Type B pancreatic cell (in vitro differentiated cells): ENCODE measurements at regions not wholly inside any gene's neighbourhood (a gene's known extent, or its start where the extent isn't known, plus 50 kb on each side); places are given as distances from the start of the nearest gene placed in this dataset.

Experiments used
- DNase-seq: peaks from one replicate; pipeline ENCODE4 v3.0.0; 2021; ENCODE audit warnings: mixed read lengths; ENCODE audit not compliant: unreplicated experiment; ENCODE audit errors: extremely low spot score
- H3K27ac Mint-ChIP-seq: 2 replicates; pipeline ENCODE4 v1.8.0; 2021; ENCODE audit warnings: mild to moderate bottlenecking, mixed read lengths
- H3K27me3 Mint-ChIP-seq: 2 replicates; pipeline ENCODE4 v1.8.0; 2021; ENCODE audit warnings: mixed read lengths
- H3K36me3 Mint-ChIP-seq: 2 replicates; pipeline ENCODE4 v1.8.0; 2021; ENCODE audit warnings: mixed read lengths
- H3K4me1 Mint-ChIP-seq: one replicate; pipeline ENCODE4 v1.8.0; 2021; ENCODE audit warnings: mixed read lengths; ENCODE audit not compliant: unreplicated experiment
- H3K4me3 Mint-ChIP-seq: 2 replicates; pipeline ENCODE4 v1.8.0; 2021; ENCODE audit warnings: mild to moderate bottlenecking, mixed read lengths
- H3K9me3 Mint-ChIP-seq: 2 replicates; pipeline ENCODE4 v1.8.0; 2021; ENCODE audit warnings: mixed read lengths
- CTCF ChIP-seq: fragments of 200-600 bp; sonication (generic); conservative IDR thresholded peaks from 2 replicates; pipeline ENCODE4 v1.5.0; 2021; ENCODE audit warnings: antibody characterized with exemption, mild to moderate bottlenecking

GRCh38 chr11:11028017-11028692, 170.3 kb upstream of the ZBED5 start:
- no peak overlapping the region for H3K4me3 Mint-ChIP-seq
- peaks cover 6% of the 10 kb centered on the region for H3K27me3 Mint-ChIP-seq
- no peak overlapping the region for H3K27ac Mint-ChIP-seq
- TF ChIP-seq CTCF: peak; percentile 83
- peaks cover 5% of the 10 kb centered on the region for H3K9me3 Mint-ChIP-seq
- H3K4me1 Mint-ChIP-seq: peaks cover 7% of the 10 kb centered on the region
- H3K36me3 Mint-ChIP-seq: no peaks in the 10 kb centered on the region
- DNase-seq: peak; percentile 75

GRCh38 chr11:11027288-11027687, 169.4 kb upstream of the ZBED5 start:
- H3K9me3 Mint-ChIP-seq: peaks cover 5% of the 10 kb centered on the region
- H3K4me3 Mint-ChIP-seq: no peak overlapping the region
- peaks cover 11% of the 10 kb centered on the region for H3K27me3 Mint-ChIP-seq
- H3K4me1 Mint-ChIP-seq: peaks cover 7% of the 10 kb centered on the region
- no peak for TF ChIP-seq CTCF
- no peak overlapping the region for H3K27ac Mint-ChIP-seq
- H3K36me3 Mint-ChIP-seq: no peaks in the 10 kb centered on the region
- DNase-seq: no peak

GRCh38 chr11:11025087-11025486, 167.2 kb upstream of the ZBED5 start:
- no peak for DNase-seq
- no peak overlapping the region for H3K4me3 Mint-ChIP-seq
- H3K4me1 Mint-ChIP-seq: peaks cover 11% of the 10 kb centered on the region
- no peak for TF ChIP-seq CTCF
- H3K27me3 Mint-ChIP-seq: peaks cover 16% of the 10 kb centered on the region
- H3K27ac Mint-ChIP-seq: no peak overlapping the region
- H3K9me3 Mint-ChIP-seq: peaks cover 5% of the 10 kb centered on the region
- no peaks in the 10 kb centered on the region for H3K36me3 Mint-ChIP-seq

GRCh38 chr11:11022125-11022730, 164.4 kb upstream of the ZBED5 start:
- no peak for DNase-seq
- Mint-ChIP-seq H3K27me3 (peaks cover 11% of the 10 kb centered on the region), H3K36me3 (no peaks in the 10 kb centered on the region), H3K9me3 (no peaks in the 10 kb centered on the region), H3K4me1 (peaks cover 3% of the 10 kb centered on the region), H3K27ac (no peak overlapping the region), H3K4me3 (no peak overlapping the region)
- peak; percentile 75 for TF ChIP-seq CTCF

- Mint-ChIP-seq H3K27me3 (peaks cover 11% of the 10 kb centered on the region), H3K4me1 (peaks cover 3% of the 10 kb centered on the region), H3K4me3 (no peak overlapping the region), H3K9me3 (no peaks in the 10 kb centered on the region), H3K36me3 (no peaks in the 10 kb centered on the region), H3K27ac (no peak overlapping the region)
- no peak for DNase-seq
- no peak for TF ChIP-seq CTCF
Measured at GRCh38 chr11:11021563-11021962, 163.7 kb upstream of the ZBED5 start.
